ENCODE measurements at regions not wholly inside any gene's neighbourhood (a gene's known extent, or its start where the extent isn't known, plus 50 kb on each side); places are given as distances from the start of the nearest gene placed in this dataset.

GRCh38 chr9:97801180-97801579 lies 51.8 kb upstream of the FOXE1 start:
- TF ChIP-seq CTCF (IDR thresholded peaks at IDR 0.05) (no peak), POLR2A (IDR thresholded peaks at IDR 0.05) (no peak)
